ENCODE measurements at regions not wholly inside any gene's neighbourhood (a gene's known extent, or its start where the extent isn't known, plus 50 kb on each side); places are given as distances from the start of the nearest gene placed in this dataset.

DNA sequence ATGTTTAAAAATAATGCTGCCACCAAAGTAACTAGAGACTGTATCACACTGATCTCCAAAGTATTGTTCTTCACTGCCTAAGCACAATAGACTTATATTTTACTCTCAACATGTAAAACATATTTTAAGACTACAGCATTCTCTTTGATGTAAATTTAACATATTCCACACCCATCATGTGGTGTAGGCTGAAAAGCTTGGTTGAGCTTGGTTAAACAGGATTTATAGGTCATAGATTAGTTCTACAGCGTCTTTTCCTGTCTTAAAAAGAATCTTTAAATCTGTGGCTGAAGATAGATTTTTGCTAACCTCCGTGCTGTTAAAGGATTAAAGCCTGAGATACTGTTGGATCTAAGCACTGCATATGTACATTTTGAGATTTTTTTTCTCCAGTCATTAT lies 379.9 kb downstream of the SH2D1A start:
- no peaks in the 10 kb centered on the region for H3K9me3 ChIP-seq (replicated peaks in 1 of 2; ENCODE audit: control insufficient read depth in 1 of 2, insufficient read depth in 1 of 2, low read length in 2 of 2)
- no peaks in the 10 kb centered on the region for H3K36me3 Mint-ChIP-seq
- no peak overlapping the region for H3K9ac ChIP-seq (ENCODE audit: insufficient read depth, low read length, poor library complexity, severe bottlenecking)
- H3K4me3 ChIP-seq (replicated peaks in 1 of 3; ENCODE audit: low read depth in 2 of 3, low read length in 3 of 3): no peak overlapping the region
- no peak overlapping the region for H3K4me3 Mint-ChIP-seq
- peaks cover 0 to 1% (median 0%) of the 10 kb centered on the region in 3 donors for H3K27me3 Mint-ChIP-seq (ENCODE audit: low read depth in 3 of 3)
- H3K36me3 ChIP-seq (replicated peaks in 1 of 2; ENCODE audit: control insufficient read depth in 1 of 2, insufficient read depth in 2 of 2, low read length in 2 of 2): no peaks in the 10 kb centered on the region
- no peak for DNase-seq
- no peaks in the 10 kb centered on the region for H3K79me2 ChIP-seq (ENCODE audit: insufficient read depth, low read length)
- no peaks in the 10 kb centered on the region for H3K4me1 Mint-ChIP-seq
- no peaks in the 10 kb centered on the region for H3K4me1 ChIP-seq (ENCODE audit: control insufficient read depth in 1 of 2, insufficient read depth in 2 of 2, low read length in 2 of 2)
- H3K4me2 ChIP-seq (replicated peaks; ENCODE audit: extremely low read depth, low read length, poor library complexity, severe bottlenecking): no peak overlapping the region
- H3K27me3 ChIP-seq (ENCODE audit: control insufficient read depth in 2 of 2, insufficient read depth in 2 of 2, low read length in 2 of 2): no peaks in the 10 kb centered on the region
- H3K9me3 Mint-ChIP-seq: peaks cover 0 to 7% (median 1%) of the 10 kb centered on the region in 7 donors
- intact Hi-C loops (cut with micrococcal nuclease): no loop called here
- TF ChIP-seq, protein P1, sequence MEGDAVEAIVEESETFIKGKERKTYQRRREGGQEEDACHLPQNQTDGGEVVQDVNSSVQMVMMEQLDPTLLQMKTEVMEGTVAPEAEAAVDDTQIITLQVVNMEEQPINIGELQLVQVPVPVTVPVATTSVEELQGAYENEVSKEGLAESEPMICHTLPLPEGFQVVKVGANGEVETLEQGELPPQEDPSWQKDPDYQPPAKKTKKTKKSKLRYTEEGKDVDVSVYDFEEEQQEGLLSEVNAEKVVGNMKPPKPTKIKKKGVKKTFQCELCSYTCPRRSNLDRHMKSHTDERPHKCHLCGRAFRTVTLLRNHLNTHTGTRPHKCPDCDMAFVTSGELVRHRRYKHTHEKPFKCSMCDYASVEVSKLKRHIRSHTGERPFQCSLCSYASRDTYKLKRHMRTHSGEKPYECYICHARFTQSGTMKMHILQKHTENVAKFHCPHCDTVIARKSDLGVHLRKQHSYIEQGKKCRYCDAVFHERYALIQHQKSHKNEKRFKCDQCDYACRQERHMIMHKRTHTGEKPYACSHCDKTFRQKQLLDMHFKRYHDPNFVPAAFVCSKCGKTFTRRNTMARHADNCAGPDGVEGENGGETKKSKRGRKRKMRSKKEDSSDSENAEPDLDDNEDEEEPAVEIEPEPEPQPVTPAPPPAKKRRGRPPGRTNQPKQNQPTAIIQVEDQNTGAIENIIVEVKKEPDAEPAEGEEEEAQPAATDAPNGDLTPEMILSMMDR (IDR thresholded peaks at IDR 0.05): no peak
- WGBS (ENCODE audit: insufficient coverage): no CpG with 5 or more reads among the region's 2 CpGs
- H3K27ac ChIP-seq (ENCODE audit: low read depth in 1 of 2, low read length in 2 of 2): no peak overlapping the region
- H4K20me1 ChIP-seq (ENCODE audit: insufficient read depth, low read length): no peaks in the 10 kb centered on the region
- H2AFZ ChIP-seq (ENCODE audit: insufficient read depth, low read depth, low read length, poor library complexity, severe bottlenecking): no peak overlapping the region
- no peak overlapping the region for H3K27ac Mint-ChIP-seq

DNA sequence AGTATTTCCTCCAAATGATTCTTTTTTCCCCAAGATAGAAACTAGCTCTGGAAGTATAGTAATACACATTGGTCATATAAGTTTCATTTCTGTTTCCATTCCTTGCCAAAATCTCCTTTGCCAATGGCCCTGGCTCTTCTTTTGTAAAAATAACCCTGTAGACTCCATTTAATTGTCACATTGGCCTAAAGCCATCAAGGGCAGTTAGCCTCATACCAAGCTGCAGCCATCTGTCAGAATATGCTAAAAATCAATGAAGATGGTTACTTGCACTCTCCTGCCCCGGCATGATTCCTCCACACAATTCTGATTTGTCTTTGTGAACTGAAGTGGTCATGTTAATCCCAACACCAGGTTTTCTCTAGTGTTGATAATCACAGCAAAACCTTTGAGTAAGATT lies 380.5 kb downstream of the SH2D1A start:
- Mint-ChIP-seq H3K27ac (no peak overlapping the region), H3K4me1 (no peaks in the 10 kb centered on the region), H3K4me3 (no peak overlapping the region), H3K9me3 (peaks cover 0 to 7% (median 1%) of the 10 kb centered on the region in 7 donors), H3K27me3 (ENCODE audit: low read depth in 3 of 3) (peaks cover 0 to 1% (median 0%) of the 10 kb centered on the region in 3 donors), H3K36me3 (no peaks in the 10 kb centered on the region)
- TF ChIP-seq, protein P1 (IDR thresholded peaks at IDR 0.05): no peak
- no peak overlapping the region for H3K4me2 ChIP-seq (replicated peaks; ENCODE audit: extremely low read depth, low read length, poor library complexity, severe bottlenecking)
- H3K36me3 ChIP-seq (replicated peaks in 1 of 2; ENCODE audit: control insufficient read depth in 1 of 2, insufficient read depth in 2 of 2, low read length in 2 of 2): no peaks in the 10 kb centered on the region
- no peak overlapping the region for H3K4me3 ChIP-seq (replicated peaks in 1 of 3; ENCODE audit: low read depth in 2 of 3, low read length in 3 of 3)
- H3K9ac ChIP-seq (ENCODE audit: insufficient read depth, low read length, poor library complexity, severe bottlenecking): no peak overlapping the region
- no peaks in the 10 kb centered on the region for H3K27me3 ChIP-seq (ENCODE audit: control insufficient read depth in 2 of 2, insufficient read depth in 2 of 2, low read length in 2 of 2)
- no peaks in the 10 kb centered on the region for H4K20me1 ChIP-seq (ENCODE audit: insufficient read depth, low read length)
- H3K79me2 ChIP-seq (ENCODE audit: insufficient read depth, low read length): no peaks in the 10 kb centered on the region
- no peak overlapping the region for H3K27ac ChIP-seq (ENCODE audit: low read depth in 1 of 2, low read length in 2 of 2)
- no peaks in the 10 kb centered on the region for H3K4me1 ChIP-seq (ENCODE audit: control insufficient read depth in 1 of 2, insufficient read depth in 2 of 2, low read length in 2 of 2)
- no CpG with 5 or more reads among the region's 1 CpG for WGBS (ENCODE audit: insufficient coverage)
- no peak for DNase-seq
- intact Hi-C loops (cut with micrococcal nuclease): no loop called here
- no peak overlapping the region for H2AFZ ChIP-seq (ENCODE audit: insufficient read depth, low read depth, low read length, poor library complexity, severe bottlenecking)
- no peaks in the 10 kb centered on the region for H3K9me3 ChIP-seq (replicated peaks in 1 of 2; ENCODE audit: control insufficient read depth in 1 of 2, insufficient read depth in 1 of 2, low read length in 2 of 2)

Data from CD14-positive monocyte (primary cell).